ENCODE measurements at regions not wholly inside any gene's neighbourhood (a gene's known extent, or its start where the extent isn't known, plus 50 kb on each side); places are given as distances from the start of the nearest gene placed in this dataset.

DNA sequence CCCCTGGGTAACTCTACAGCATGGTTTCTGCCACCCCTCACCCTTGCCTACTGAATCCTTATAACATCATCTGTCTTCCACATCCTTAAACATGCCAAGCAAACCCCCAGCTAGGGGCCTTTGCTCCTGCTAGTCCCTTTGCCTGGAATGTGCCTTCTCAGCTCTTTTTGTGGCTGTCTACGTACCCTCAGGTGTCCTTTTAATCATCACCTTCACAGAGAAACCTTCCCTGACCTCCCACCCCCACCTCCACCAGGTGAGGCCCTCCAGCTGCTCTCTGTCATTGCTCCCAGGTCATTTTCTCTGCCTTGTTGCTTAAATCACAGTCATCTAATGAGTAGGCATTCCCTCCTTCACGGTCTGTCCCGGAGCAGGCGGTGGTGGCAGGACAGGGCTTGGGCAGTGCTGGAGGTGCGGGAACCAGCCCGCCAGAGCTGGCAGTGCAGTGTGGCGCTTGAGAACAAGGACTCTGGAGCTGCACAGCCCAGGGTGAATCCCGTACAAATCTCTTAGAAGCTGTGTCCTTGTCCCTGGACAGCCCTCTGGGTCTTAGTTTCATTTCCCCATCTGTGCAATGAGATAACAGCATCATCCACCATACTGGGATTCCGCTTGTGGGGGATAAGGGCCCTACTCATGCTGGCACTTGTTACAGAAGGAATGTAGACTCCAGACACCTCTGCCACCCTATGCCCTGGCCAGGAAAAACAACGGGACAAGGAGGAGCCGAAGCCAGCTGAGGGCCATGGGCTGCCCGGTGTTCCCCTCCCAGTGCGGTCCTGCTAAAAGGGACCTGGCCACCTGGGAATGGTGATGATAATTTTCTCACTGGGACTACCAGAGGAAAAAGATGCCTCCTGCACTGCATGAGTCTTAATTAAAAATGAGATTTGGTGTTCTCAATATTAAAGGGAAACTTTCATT is 52.1 kb upstream of the IQSEC1 start:
- no peak overlapping the region for H3K4me3 ChIP-seq (ENCODE audit: low read depth, low read length, poor library complexity, severe bottlenecking)
- BruUV-seq (replicated peaks): no TSS peak
- intact Hi-C loops (cut with micrococcal nuclease; ENCODE audit: unreplicated experiment): no loop called here
- H3K4me1 ChIP-seq (ENCODE audit: insufficient read depth, low read length, poor library complexity, severe bottlenecking): no peaks in the 10 kb centered on the region
- DNase-seq (ENCODE audit: low spot score): no peak
- H4K20me1 ChIP-seq (ENCODE audit: insufficient read depth, low read length): no peaks in the 10 kb centered on the region; the same call in 1 of the 2 replicates
- H3K4me2 ChIP-seq (ENCODE audit: low read length): no peak overlapping the region
- no peaks in the 10 kb centered on the region for H3K9me2 ChIP-seq (ENCODE audit: insufficient read depth, low read length)
- TF ChIP-seq, protein P1, sequence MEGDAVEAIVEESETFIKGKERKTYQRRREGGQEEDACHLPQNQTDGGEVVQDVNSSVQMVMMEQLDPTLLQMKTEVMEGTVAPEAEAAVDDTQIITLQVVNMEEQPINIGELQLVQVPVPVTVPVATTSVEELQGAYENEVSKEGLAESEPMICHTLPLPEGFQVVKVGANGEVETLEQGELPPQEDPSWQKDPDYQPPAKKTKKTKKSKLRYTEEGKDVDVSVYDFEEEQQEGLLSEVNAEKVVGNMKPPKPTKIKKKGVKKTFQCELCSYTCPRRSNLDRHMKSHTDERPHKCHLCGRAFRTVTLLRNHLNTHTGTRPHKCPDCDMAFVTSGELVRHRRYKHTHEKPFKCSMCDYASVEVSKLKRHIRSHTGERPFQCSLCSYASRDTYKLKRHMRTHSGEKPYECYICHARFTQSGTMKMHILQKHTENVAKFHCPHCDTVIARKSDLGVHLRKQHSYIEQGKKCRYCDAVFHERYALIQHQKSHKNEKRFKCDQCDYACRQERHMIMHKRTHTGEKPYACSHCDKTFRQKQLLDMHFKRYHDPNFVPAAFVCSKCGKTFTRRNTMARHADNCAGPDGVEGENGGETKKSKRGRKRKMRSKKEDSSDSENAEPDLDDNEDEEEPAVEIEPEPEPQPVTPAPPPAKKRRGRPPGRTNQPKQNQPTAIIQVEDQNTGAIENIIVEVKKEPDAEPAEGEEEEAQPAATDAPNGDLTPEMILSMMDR (conservative IDR thresholded peaks at IDR 0.05; ENCODE audit: low read length): no peak
- no peak for TF ChIP-seq EZH2phosphoT487 (IDR thresholded peaks at IDR 0.05; ENCODE audit: borderline replicate concordance, low read depth, low read length)
- H3K9me3 ChIP-seq (ENCODE audit: low read length): no peaks in the 10 kb centered on the region
- no peaks in the 10 kb centered on the region for H3K79me2 ChIP-seq (ENCODE audit: insufficient read depth, low read depth, low read length)
- H2AFZ ChIP-seq (ENCODE audit: low read length): no peak overlapping the region
- CTCF ChIA-PET (ENCODE audit: unreplicated experiment): no interaction called here
- H3K27ac ChIP-seq (ENCODE audit: low read depth, low read length, poor library complexity, severe bottlenecking): no peak overlapping the region
- POLR2A ChIA-PET: no interaction called here
- H3K36me3 ChIP-seq (ENCODE audit: insufficient read depth, low read length): no peaks in the 10 kb centered on the region

GRCh38 chr3:13124631-13125030 is 51.4 kb upstream of the IQSEC1 start:
- H3K36me3 ChIP-seq (ENCODE audit: insufficient read depth, low read length): no peaks in the 10 kb centered on the region
- CTCF ChIA-PET (ENCODE audit: unreplicated experiment): no interaction called here
- H4K20me1 ChIP-seq (ENCODE audit: insufficient read depth, low read length): no peaks in the 10 kb centered on the region; the same call in 1 of the 2 replicates
- no peaks in the 10 kb centered on the region for H3K79me2 ChIP-seq (ENCODE audit: insufficient read depth, low read depth, low read length)
- H2AFZ ChIP-seq (ENCODE audit: low read length): no peak overlapping the region
- H3K9me2 ChIP-seq (ENCODE audit: insufficient read depth, low read length): no peaks in the 10 kb centered on the region
- POLR2A ChIA-PET: no interaction called here
- no peak for TF ChIP-seq EZH2phosphoT487 (IDR thresholded peaks at IDR 0.05; ENCODE audit: borderline replicate concordance, low read depth, low read length)
- TF ChIP-seq, protein P1 (conservative IDR thresholded peaks at IDR 0.05; ENCODE audit: low read length): no peak
- no peaks in the 10 kb centered on the region for H3K9me3 ChIP-seq (ENCODE audit: low read length)
- BruUV-seq (replicated peaks): no TSS peak
- H3K4me1 ChIP-seq (ENCODE audit: insufficient read depth, low read length, poor library complexity, severe bottlenecking): no peaks in the 10 kb centered on the region
- DNase-seq (ENCODE audit: low spot score): no peak
- no peak overlapping the region for H3K4me2 ChIP-seq (ENCODE audit: low read length)
- no peak overlapping the region for H3K4me3 ChIP-seq (ENCODE audit: low read depth, low read length, poor library complexity, severe bottlenecking)
- no peak overlapping the region for H3K27ac ChIP-seq (ENCODE audit: low read depth, low read length, poor library complexity, severe bottlenecking)
- intact Hi-C loops (cut with micrococcal nuclease; ENCODE audit: unreplicated experiment): no loop called here

- H3K4me3 ChIP-seq (ENCODE audit: low read depth, low read length, poor library complexity, severe bottlenecking): no peak overlapping the region
- DNase-seq (ENCODE audit: low spot score): no peak
- ChIA-PET CTCF (ENCODE audit: unreplicated experiment) (no interaction called here), POLR2A (no interaction called here)
- H3K27ac ChIP-seq (ENCODE audit: low read depth, low read length, poor library complexity, severe bottlenecking): no peak overlapping the region
- H3K4me1 ChIP-seq (ENCODE audit: insufficient read depth, low read length, poor library complexity, severe bottlenecking): no peaks in the 10 kb centered on the region
- no TSS peak for BruUV-seq (replicated peaks)
- H3K4me2 ChIP-seq (ENCODE audit: low read length): no peak overlapping the region
- TF ChIP-seq, protein P1 (conservative IDR thresholded peaks at IDR 0.05; ENCODE audit: low read length): no peak
- no peak for TF ChIP-seq EZH2phosphoT487 (IDR thresholded peaks at IDR 0.05; ENCODE audit: borderline replicate concordance, low read depth, low read length)
- intact Hi-C loops (cut with micrococcal nuclease; ENCODE audit: unreplicated experiment): no loop called here
- no peaks in the 10 kb centered on the region for H3K36me3 ChIP-seq (ENCODE audit: insufficient read depth, low read length)
- H3K79me2 ChIP-seq (ENCODE audit: insufficient read depth, low read depth, low read length): no peaks in the 10 kb centered on the region
- no peaks in the 10 kb centered on the region for H3K9me3 ChIP-seq (ENCODE audit: low read length)
- no peaks in the 10 kb centered on the region for H3K9me2 ChIP-seq (ENCODE audit: insufficient read depth, low read length)
- no peak overlapping the region for H2AFZ ChIP-seq (ENCODE audit: low read length)
- H4K20me1 ChIP-seq (ENCODE audit: insufficient read depth, low read length): no peaks in the 10 kb centered on the region; the same call in 1 of the 2 replicates
These were observed 50.5 kb upstream of the IQSEC1 start for GRCh38 chr3:13123765-13124164.

Measured in OCI-LY7 (cell line).